ENCODE measurements at regions not wholly inside any gene's neighbourhood (a gene's known extent, or its start where the extent isn't known, plus 50 kb on each side); places are given as distances from the start of the nearest gene placed in this dataset.

DNA sequence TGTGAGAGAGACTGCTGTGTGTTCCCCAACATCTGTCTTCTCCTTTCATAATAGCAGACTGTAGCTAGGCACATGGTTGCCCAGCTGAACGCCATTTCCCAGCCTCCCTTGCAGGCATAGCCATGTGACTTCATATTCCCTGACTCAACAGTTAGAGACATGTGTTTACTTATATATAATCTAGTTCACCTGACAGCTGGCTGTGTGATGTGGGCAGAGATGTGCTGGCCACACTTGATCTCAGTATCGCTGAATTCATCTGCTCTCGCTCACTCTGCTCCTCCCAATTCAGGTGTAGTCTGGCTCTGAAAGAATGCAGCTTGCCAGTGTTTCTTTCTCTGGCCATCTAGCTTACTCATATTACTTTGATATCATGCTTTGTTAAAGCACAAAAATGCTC, 52.3 kb upstream of the SEC11C start:
- intact Hi-C loops (cut with micrococcal nuclease), result loop anchor here (10.0 kb wide), 1 partner anchor 107 kb away; no protein-coding TSS in a partner anchor
